ENCODE measurements at regions not wholly inside any gene's neighbourhood (a gene's known extent, or its start where the extent isn't known, plus 50 kb on each side); places are given as distances from the start of the nearest gene placed in this dataset.

DNA sequence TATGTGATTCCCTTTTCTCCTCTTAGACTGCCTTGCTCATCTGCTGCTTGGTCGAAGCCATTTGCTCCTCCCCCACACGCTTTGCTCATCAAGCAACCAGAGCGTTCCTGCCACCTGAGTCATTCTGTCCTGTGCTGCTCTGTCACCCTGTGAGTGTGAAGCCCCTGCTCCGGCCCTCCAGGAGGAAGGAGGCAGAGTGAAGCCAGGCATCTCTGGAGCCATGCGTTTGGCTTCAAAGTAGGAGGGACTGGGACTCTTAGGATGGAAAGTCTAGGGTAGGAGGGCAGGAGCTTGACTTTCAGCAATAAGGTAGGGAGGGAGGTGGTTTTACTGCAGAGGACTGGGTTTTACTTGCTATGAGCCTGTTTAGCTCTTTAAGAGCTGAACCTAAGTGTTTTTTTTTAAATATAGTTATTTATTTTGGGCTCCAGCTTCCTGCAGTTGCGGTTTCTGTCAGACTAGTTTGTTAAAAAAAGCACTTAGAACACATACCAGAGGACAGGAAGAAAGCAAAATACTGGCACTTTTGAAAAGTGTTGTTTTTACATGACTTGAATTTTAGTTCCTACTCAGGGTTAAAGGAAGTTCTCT, 63.6 kb downstream of the SPINK2 start (continued):
- TF ChIP-seq, protein P1, sequence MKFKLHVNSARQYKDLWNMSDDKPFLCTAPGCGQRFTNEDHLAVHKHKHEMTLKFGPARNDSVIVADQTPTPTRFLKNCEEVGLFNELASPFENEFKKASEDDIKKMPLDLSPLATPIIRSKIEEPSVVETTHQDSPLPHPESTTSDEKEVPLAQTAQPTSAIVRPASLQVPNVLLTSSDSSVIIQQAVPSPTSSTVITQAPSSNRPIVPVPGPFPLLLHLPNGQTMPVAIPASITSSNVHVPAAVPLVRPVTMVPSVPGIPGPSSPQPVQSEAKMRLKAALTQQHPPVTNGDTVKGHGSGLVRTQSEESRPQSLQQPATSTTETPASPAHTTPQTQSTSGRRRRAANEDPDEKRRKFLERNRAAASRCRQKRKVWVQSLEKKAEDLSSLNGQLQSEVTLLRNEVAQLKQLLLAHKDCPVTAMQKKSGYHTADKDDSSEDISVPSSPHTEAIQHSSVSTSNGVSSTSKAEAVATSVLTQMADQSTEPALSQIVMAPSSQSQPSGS (IDR thresholded peaks at IDR 0.05; ENCODE audit: low read length): no peak
- TF ChIP-seq HDAC6 (IDR thresholded peaks at IDR 0.05; ENCODE audit: low read depth, low read length): no peak
- TF ChIP-seq, protein P2, sequence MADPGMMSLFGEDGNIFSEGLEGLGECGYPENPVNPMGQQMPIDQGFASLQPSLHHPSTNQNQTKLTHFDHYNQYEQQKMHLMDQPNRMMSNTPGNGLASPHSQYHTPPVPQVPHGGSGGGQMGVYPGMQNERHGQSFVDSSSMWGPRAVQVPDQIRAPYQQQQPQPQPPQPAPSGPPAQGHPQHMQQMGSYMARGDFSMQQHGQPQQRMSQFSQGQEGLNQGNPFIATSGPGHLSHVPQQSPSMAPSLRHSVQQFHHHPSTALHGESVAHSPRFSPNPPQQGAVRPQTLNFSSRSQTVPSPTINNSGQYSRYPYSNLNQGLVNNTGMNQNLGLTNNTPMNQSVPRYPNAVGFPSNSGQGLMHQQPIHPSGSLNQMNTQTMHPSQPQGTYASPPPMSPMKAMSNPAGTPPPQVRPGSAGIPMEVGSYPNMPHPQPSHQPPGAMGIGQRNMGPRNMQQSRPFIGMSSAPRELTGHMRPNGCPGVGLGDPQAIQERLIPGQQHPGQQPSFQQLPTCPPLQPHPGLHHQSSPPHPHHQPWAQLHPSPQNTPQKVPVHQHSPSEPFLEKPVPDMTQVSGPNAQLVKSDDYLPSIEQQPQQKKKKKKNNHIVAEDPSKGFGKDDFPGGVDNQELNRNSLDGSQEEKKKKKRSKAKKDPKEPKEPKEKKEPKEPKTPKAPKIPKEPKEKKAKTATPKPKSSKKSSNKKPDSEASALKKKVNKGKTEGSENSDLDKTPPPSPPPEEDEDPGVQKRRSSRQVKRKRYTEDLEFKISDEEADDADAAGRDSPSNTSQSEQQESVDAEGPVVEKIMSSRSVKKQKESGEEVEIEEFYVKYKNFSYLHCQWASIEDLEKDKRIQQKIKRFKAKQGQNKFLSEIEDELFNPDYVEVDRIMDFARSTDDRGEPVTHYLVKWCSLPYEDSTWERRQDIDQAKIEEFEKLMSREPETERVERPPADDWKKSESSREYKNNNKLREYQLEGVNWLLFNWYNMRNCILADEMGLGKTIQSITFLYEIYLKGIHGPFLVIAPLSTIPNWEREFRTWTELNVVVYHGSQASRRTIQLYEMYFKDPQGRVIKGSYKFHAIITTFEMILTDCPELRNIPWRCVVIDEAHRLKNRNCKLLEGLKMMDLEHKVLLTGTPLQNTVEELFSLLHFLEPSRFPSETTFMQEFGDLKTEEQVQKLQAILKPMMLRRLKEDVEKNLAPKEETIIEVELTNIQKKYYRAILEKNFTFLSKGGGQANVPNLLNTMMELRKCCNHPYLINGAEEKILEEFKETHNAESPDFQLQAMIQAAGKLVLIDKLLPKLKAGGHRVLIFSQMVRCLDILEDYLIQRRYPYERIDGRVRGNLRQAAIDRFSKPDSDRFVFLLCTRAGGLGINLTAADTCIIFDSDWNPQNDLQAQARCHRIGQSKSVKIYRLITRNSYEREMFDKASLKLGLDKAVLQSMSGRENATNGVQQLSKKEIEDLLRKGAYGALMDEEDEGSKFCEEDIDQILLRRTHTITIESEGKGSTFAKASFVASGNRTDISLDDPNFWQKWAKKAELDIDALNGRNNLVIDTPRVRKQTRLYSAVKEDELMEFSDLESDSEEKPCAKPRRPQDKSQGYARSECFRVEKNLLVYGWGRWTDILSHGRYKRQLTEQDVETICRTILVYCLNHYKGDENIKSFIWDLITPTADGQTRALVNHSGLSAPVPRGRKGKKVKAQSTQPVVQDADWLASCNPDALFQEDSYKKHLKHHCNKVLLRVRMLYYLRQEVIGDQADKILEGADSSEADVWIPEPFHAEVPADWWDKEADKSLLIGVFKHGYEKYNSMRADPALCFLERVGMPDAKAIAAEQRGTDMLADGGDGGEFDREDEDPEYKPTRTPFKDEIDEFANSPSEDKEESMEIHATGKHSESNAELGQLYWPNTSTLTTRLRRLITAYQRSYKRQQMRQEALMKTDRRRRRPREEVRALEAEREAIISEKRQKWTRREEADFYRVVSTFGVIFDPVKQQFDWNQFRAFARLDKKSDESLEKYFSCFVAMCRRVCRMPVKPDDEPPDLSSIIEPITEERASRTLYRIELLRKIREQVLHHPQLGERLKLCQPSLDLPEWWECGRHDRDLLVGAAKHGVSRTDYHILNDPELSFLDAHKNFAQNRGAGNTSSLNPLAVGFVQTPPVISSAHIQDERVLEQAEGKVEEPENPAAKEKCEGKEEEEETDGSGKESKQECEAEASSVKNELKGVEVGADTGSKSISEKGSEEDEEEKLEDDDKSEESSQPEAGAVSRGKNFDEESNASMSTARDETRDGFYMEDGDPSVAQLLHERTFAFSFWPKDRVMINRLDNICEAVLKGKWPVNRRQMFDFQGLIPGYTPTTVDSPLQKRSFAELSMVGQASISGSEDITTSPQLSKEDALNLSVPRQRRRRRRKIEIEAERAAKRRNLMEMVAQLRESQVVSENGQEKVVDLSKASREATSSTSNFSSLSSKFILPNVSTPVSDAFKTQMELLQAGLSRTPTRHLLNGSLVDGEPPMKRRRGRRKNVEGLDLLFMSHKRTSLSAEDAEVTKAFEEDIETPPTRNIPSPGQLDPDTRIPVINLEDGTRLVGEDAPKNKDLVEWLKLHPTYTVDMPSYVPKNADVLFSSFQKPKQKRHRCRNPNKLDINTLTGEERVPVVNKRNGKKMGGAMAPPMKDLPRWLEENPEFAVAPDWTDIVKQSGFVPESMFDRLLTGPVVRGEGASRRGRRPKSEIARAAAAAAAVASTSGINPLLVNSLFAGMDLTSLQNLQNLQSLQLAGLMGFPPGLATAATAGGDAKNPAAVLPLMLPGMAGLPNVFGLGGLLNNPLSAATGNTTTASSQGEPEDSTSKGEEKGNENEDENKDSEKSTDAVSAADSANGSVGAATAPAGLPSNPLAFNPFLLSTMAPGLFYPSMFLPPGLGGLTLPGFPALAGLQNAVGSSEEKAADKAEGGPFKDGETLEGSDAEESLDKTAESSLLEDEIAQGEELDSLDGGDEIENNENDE (IDR thresholded peaks at IDR 0.05; ENCODE audit: insufficient replicate concordance, low read length): no peak
- no peak for TF ChIP-seq POLR2A (IDR thresholded peaks at IDR 0.05; ENCODE audit: control extremely low read depth in 1 of 2, low read depth in 2 of 2, low read length in 2 of 2)
- 0 out of 2 replicates have a peak, but pooled peaks have one; percentile 33 for TF ChIP-seq TAF1 (IDR thresholded peaks at IDR 0.05; ENCODE audit: low read depth, low read length)
- TF ChIP-seq JUN (IDR thresholded peaks at IDR 0.05; ENCODE audit: low read depth, low read length): 0 out of 2 replicates have a peak, but pooled peaks have one; percentile 19
- no peak for TF ChIP-seq RAD21 (IDR thresholded peaks at IDR 0.05 in 1 of 2, conservative IDR thresholded peaks at IDR 0.05 in 1 of 2; ENCODE audit: low read depth in 2 of 2, low read length in 2 of 2)
- TF ChIP-seq POLR2AphosphoS5 (IDR thresholded peaks at IDR 0.05; ENCODE audit: low read depth, low read length): no peak
- no peak for TF ChIP-seq GABPA (IDR thresholded peaks at IDR 0.05; ENCODE audit: borderline replicate concordance, insufficient read depth, low read length)

All from H1 (cell line).